ENCODE measurements at regions not wholly inside any gene's neighbourhood (a gene's known extent, or its start where the extent isn't known, plus 50 kb on each side); places are given as distances from the start of the nearest gene placed in this dataset.
"Not testable (repeated sequence)": the region's sequence is repeated elsewhere in the genome, so short reads cannot be mapped to it uniquely, and the experiment has no call there.

GRCh38 chr3:193823213-193823605 is 230.2 kb downstream of the OPA1 start:
- H3K27me3 ChIP-seq (ENCODE audit: control insufficient read depth, insufficient read depth, low read length); H3K4me3 ChIP-seq (ENCODE audit: low read depth, low read length); H3K9me3 ChIP-seq (ENCODE audit: control insufficient read depth, insufficient read depth, low read length); H3K27ac ChIP-seq (ENCODE audit: low read depth, low read length); H3K36me3 ChIP-seq (ENCODE audit: control insufficient read depth, insufficient read depth, low read length); DNase-seq (ENCODE audit: low read depth in 4 of 6, low spot score in 6 of 6): not testable (repeated sequence)
- WGBS (ENCODE audit: insufficient coverage): 58% methylated on average over 3 of the region's 3 CpGs
- H3K4me1 ChIP-seq (ENCODE audit: control insufficient read depth, insufficient read depth, low read length): peaks cover 18% of the 10 kb centered on the region

GRCh38 chr3:193824365-193824764 is 231.4 kb downstream of the OPA1 start:
- Histone ChIP-seq H3K36me3 (ENCODE audit: control insufficient read depth, insufficient read depth, low read length) (no peaks in the 10 kb centered on the region), H3K27ac (ENCODE audit: low read depth, low read length) (no peak overlapping the region), H3K4me3 (ENCODE audit: low read depth, low read length) (no peak overlapping the region), H3K4me1 (ENCODE audit: control insufficient read depth, insufficient read depth, low read length) (peaks cover 18% of the 10 kb centered on the region), H3K9me3 (ENCODE audit: control insufficient read depth, insufficient read depth, low read length) (peaks cover 3% of the 10 kb centered on the region), H3K27me3 (ENCODE audit: control insufficient read depth, insufficient read depth, low read length) (no peaks in the 10 kb centered on the region)
- no peak for DNase-seq (ENCODE audit: low read depth in 4 of 6, low spot score in 6 of 6)

GRCh38 chr3:193825617-193826016 is 232.6 kb downstream of the OPA1 start:
- WGBS (ENCODE audit: insufficient coverage): 71% methylated on average over 6 of the region's 6 CpGs
- H3K27ac ChIP-seq (ENCODE audit: low read depth, low read length): no peak overlapping the region
- peaks cover 3% of the 10 kb centered on the region for H3K9me3 ChIP-seq (ENCODE audit: control insufficient read depth, insufficient read depth, low read length)
- H3K4me3 ChIP-seq (ENCODE audit: low read depth, low read length): no peak overlapping the region
- H3K36me3 ChIP-seq (ENCODE audit: control insufficient read depth, insufficient read depth, low read length): no peaks in the 10 kb centered on the region
- DNase-seq (ENCODE audit: low read depth in 4 of 6, low spot score in 6 of 6): no peak
- no peaks in the 10 kb centered on the region for H3K27me3 ChIP-seq (ENCODE audit: control insufficient read depth, insufficient read depth, low read length)
- H3K4me1 ChIP-seq (ENCODE audit: control insufficient read depth, insufficient read depth, low read length): peaks cover 24% of the 10 kb centered on the region

GRCh38 chr3:193826159-193826795 is 233.3 kb downstream of the OPA1 start:
- peak in 4 of 6 donors; percentile 28 to 63 (median 38) for DNase-seq (ENCODE audit: low read depth in 4 of 6, low spot score in 6 of 6)
- Histone ChIP-seq H3K9me3 (ENCODE audit: control insufficient read depth, insufficient read depth, low read length) (peaks cover 3% of the 10 kb centered on the region), H3K4me3 (ENCODE audit: low read depth, low read length) (no peak overlapping the region), H3K27me3 (ENCODE audit: control insufficient read depth, insufficient read depth, low read length) (no peaks in the 10 kb centered on the region), H3K4me1 (ENCODE audit: control insufficient read depth, insufficient read depth, low read length) (peaks cover 30% of the 10 kb centered on the region), H3K27ac (ENCODE audit: low read depth, low read length) (peak overlapping the region; percentile 52), H3K36me3 (ENCODE audit: control insufficient read depth, insufficient read depth, low read length) (no peaks in the 10 kb centered on the region)
- 49% methylated on average over 9 of the region's 12 CpGs for WGBS (ENCODE audit: insufficient coverage)

- no peaks in the 10 kb centered on the region for H3K36me3 ChIP-seq (ENCODE audit: control insufficient read depth, insufficient read depth, low read length)
- DNase-seq (ENCODE audit: low read depth in 4 of 6, low spot score in 6 of 6): peak in 1 of 6 donors; percentile 22
- H3K9me3 ChIP-seq (ENCODE audit: control insufficient read depth, insufficient read depth, low read length): peaks cover 3% of the 10 kb centered on the region
- peaks cover 39% of the 10 kb centered on the region for H3K4me1 ChIP-seq (ENCODE audit: control insufficient read depth, insufficient read depth, low read length)
- no peaks in the 10 kb centered on the region for H3K27me3 ChIP-seq (ENCODE audit: control insufficient read depth, insufficient read depth, low read length)
- whole genome bisulfite sequencing (ENCODE audit: insufficient coverage): 52% methylated on average over 3 of the region's 7 CpGs
- H3K27ac ChIP-seq (ENCODE audit: low read depth, low read length): peak overlapping the region; percentile 52
- H3K4me3 ChIP-seq (ENCODE audit: low read depth, low read length): no peak overlapping the region
Observed at GRCh38 chr3:193827040-193827669, 234.1 kb downstream of the OPA1 start.

GRCh38 chr3:193827871-193828270 is 234.9 kb downstream of the OPA1 start:
- H3K27me3 ChIP-seq (ENCODE audit: control insufficient read depth, insufficient read depth, low read length): no peaks in the 10 kb centered on the region
- peaks cover 46% of the 10 kb centered on the region for H3K4me1 ChIP-seq (ENCODE audit: control insufficient read depth, insufficient read depth, low read length)
- H3K4me3 ChIP-seq (ENCODE audit: low read depth, low read length): no peak overlapping the region
- H3K9me3 ChIP-seq (ENCODE audit: control insufficient read depth, insufficient read depth, low read length): peaks cover 3% of the 10 kb centered on the region
- no peaks in the 10 kb centered on the region for H3K36me3 ChIP-seq (ENCODE audit: control insufficient read depth, insufficient read depth, low read length)
- WGBS (ENCODE audit: insufficient coverage): no CpG with 5 or more reads among the region's 2 CpGs
- H3K27ac ChIP-seq (ENCODE audit: low read depth, low read length): no peak overlapping the region
- no peak for DNase-seq (ENCODE audit: low read depth in 4 of 6, low spot score in 6 of 6)

GRCh38 chr3:193828477-193828876 is 235.5 kb downstream of the OPA1 start:
- no peaks in the 10 kb centered on the region for H3K36me3 ChIP-seq (ENCODE audit: control insufficient read depth, insufficient read depth, low read length)
- 90% methylated on average over 6 of the region's 6 CpGs for WGBS (ENCODE audit: insufficient coverage)
- H3K9me3 ChIP-seq (ENCODE audit: control insufficient read depth, insufficient read depth, low read length): peaks cover 3% of the 10 kb centered on the region
- no peak overlapping the region for H3K4me3 ChIP-seq (ENCODE audit: low read depth, low read length)
- no peaks in the 10 kb centered on the region for H3K27me3 ChIP-seq (ENCODE audit: control insufficient read depth, insufficient read depth, low read length)
- H3K4me1 ChIP-seq (ENCODE audit: control insufficient read depth, insufficient read depth, low read length): peaks cover 46% of the 10 kb centered on the region
- no peak for DNase-seq (ENCODE audit: low read depth in 4 of 6, low spot score in 6 of 6)
- H3K27ac ChIP-seq (ENCODE audit: low read depth, low read length): no peak overlapping the region

GRCh38 chr3:193829781-193830180 is 236.8 kb downstream of the OPA1 start:
- H3K27me3 ChIP-seq (ENCODE audit: control insufficient read depth, insufficient read depth, low read length): no peaks in the 10 kb centered on the region
- no peak for DNase-seq (ENCODE audit: low read depth in 4 of 6, low spot score in 6 of 6)
- H3K9me3 ChIP-seq (ENCODE audit: control insufficient read depth, insufficient read depth, low read length): no peaks in the 10 kb centered on the region
- no peaks in the 10 kb centered on the region for H3K36me3 ChIP-seq (ENCODE audit: control insufficient read depth, insufficient read depth, low read length)
- peaks cover 46% of the 10 kb centered on the region for H3K4me1 ChIP-seq (ENCODE audit: control insufficient read depth, insufficient read depth, low read length)
- 82% methylated on average over 5 of the region's 5 CpGs for WGBS (ENCODE audit: insufficient coverage)
- H3K4me3 ChIP-seq (ENCODE audit: low read depth, low read length): no peak overlapping the region
- H3K27ac ChIP-seq (ENCODE audit: low read depth, low read length): no peak overlapping the region

- DNase-seq (ENCODE audit: low read depth in 4 of 6, low spot score in 6 of 6): peak in 4 of 6 donors; percentile 38 to 75 (median 52)
- 57% methylated on average over 8 of the region's 8 CpGs for WGBS (ENCODE audit: insufficient coverage)
Observed at GRCh38 chr3:193830791-193831191, 237.8 kb downstream of the OPA1 start.

More at GRCh38 chr3:193830791-193831191, 237.8 kb downstream of the OPA1 start:
- Histone ChIP-seq H3K4me1 (ENCODE audit: control insufficient read depth, insufficient read depth, low read length) (peaks cover 41% of the 10 kb centered on the region), H3K27ac (ENCODE audit: low read depth, low read length) (peak overlapping the region; percentile 76), H3K27me3 (ENCODE audit: control insufficient read depth, insufficient read depth, low read length) (no peaks in the 10 kb centered on the region), H3K4me3 (ENCODE audit: low read depth, low read length) (no peak overlapping the region), H3K9me3 (ENCODE audit: control insufficient read depth, insufficient read depth, low read length) (no peaks in the 10 kb centered on the region), H3K36me3 (ENCODE audit: control insufficient read depth, insufficient read depth, low read length) (no peaks in the 10 kb centered on the region)
